DND-41 (cell line): ENCODE measurements at regions not wholly inside any gene's neighbourhood (a gene's known extent, or its start where the extent isn't known, plus 50 kb on each side); places are given as distances from the start of the nearest gene placed in this dataset.

ENCODE experiments used
- ATAC-seq: fragments of 200-7000 bp; cut with Tn5 transposase; 3 replicates; pipeline ENCODE4 v1.9.1; 2021; ENCODE audit warnings: low read depth; ENCODE audit not compliant: insufficient read depth
- DNase-seq: peaks from one replicate; pipeline ENCODE4 v3.0.0-alpha.2; 2020
- H2AFZ ChIP-seq: 2 replicates; pipeline ENCODE4 v1.6.0; 2012; ENCODE audit warnings: low read depth, low read length
- H3K27ac ChIP-seq: 2 replicates; pipeline ENCODE4 v1.5.1; 2012; ENCODE audit warnings: low read length, inconsistent platforms
- H3K27me3 ChIP-seq: fragments of 200-600 bp; sonication (generic); 2 replicates; pipeline ENCODE4 v1.6.0; 2012; ENCODE audit warnings: low read length, mild to moderate bottlenecking, inconsistent platforms; ENCODE audit not compliant: insufficient read depth, poor library complexity
- H3K36me3 ChIP-seq: 2 replicates; pipeline ENCODE4 v1.5.1; 2012; ENCODE audit warnings: low read length, inconsistent platforms; ENCODE audit not compliant: insufficient read depth
- H3K4me1 ChIP-seq: 2 replicates; pipeline ENCODE4 v1.5.1; 2012; ENCODE audit warnings: mild to moderate bottlenecking, low read length; ENCODE audit not compliant: insufficient read depth
- H3K4me2 ChIP-seq: 2 replicates; pipeline ENCODE4 v1.6.0; 2012; ENCODE audit warnings: mild to moderate bottlenecking, moderate library complexity, low read length, inconsistent platforms; ENCODE audit not compliant: insufficient read depth
- H3K4me3 ChIP-seq, 2 experiments: fragments of 200-600 bp in 1 of 2; shearing (Covaris generic) in 1 of 2; 2 replicates each; pipeline ENCODE4 v1.5.1; 2012 to 2016; ENCODE audit warnings: inconsistent platforms in 2 of 2, low read length in 2 of 2, mild to moderate bottlenecking in 2 of 2, low read depth in 1 of 2, moderate library complexity in 1 of 2
- H3K79me2 ChIP-seq: 2 replicates; pipeline ENCODE4 v1.6.0; 2012; ENCODE audit warnings: low read length, inconsistent platforms; ENCODE audit not compliant: insufficient read depth
- H3K9ac ChIP-seq: 2 replicates; pipeline ENCODE4 v1.6.0; 2012; ENCODE audit warnings: low read depth, mild to moderate bottlenecking, inconsistent platforms, low read length, moderate library complexity
- H3K9me3 ChIP-seq: 2 replicates; pipeline ENCODE4 v1.5.1; 2012; ENCODE audit warnings: low read length, moderate library complexity, mild to moderate bottlenecking, inconsistent platforms; ENCODE audit not compliant: insufficient read depth, severe bottlenecking
- H4K20me1 ChIP-seq: 2 replicates; pipeline ENCODE4 v1.6.0; 2012; ENCODE audit warnings: low read length; ENCODE audit not compliant: insufficient read depth
- EZH2 ChIP-seq: IDR thresholded peaks from 3 replicates; pipeline ENCODE4 v1.6.1; 2012; ENCODE audit warnings: borderline replicate concordance, low read depth, mild to moderate bottlenecking, moderate library complexity, low read length, inconsistent platforms; ENCODE audit not compliant: severe bottlenecking
- TF ChIP-seq, protein P1 (sequence below): IDR thresholded peaks from 2 replicates; pipeline ENCODE4 v1.5.1; 2012; ENCODE audit warnings: borderline replicate concordance, low read length, moderate library complexity, mild to moderate bottlenecking; ENCODE audit not compliant: poor library complexity, severe bottlenecking; ENCODE audit errors: extremely low read depth

DNA sequence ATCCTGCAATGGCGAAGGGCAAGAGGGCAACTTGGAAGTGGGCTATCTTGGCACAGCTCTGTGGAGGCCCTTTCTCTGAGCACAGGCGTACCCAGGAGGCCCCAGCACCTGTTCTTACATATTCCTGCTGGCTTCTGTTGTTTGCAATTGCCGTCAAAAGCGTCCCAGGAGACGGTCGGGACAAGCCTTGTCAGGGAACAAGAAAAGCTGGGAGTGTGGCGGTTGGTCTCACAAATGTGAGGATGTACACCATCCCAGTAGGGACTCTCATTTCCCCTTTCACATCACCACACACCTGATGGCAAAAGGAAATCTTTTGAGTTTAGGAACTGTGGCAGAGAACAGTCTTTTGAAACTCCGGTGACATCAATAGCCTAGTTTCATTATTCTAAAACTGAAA is 94.7 kb upstream of the EFEMP1 start:
- no peak overlapping the region for H2AFZ ChIP-seq

DNA sequence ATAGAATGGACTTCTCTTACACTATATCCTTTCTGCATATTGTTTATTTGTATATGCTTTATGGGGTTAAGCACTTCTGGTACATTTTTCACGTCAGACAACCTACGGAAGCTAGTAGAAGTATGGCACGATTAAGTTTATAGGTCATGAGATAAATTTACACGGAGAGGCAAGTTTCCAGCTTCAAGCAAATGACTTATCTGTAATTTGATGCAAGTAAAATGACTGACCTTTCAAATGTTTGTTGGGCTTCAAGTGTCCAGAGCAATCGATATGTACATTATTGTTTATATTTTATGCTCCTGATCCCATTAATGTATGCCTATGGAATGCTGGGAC is 97.5 kb upstream of the EFEMP1 start:
- Histone ChIP-seq H3K27me3 (peaks cover 7% of the 10 kb centered on the region), H3K9ac (no peak overlapping the region), H3K79me2 (no peaks in the 10 kb centered on the region), H3K9me3 (no peaks in the 10 kb centered on the region), H3K36me3 (no peaks in the 10 kb centered on the region), H3K27ac (no peak overlapping the region), H3K4me1 (no peaks in the 10 kb centered on the region), H3K4me2 (no peak overlapping the region), H3K4me3 (no peak overlapping the region), H2AFZ (no peak overlapping the region), H4K20me1 (no peaks in the 10 kb centered on the region)
- TF ChIP-seq EZH2: no peak
- TF ChIP-seq, protein P1, sequence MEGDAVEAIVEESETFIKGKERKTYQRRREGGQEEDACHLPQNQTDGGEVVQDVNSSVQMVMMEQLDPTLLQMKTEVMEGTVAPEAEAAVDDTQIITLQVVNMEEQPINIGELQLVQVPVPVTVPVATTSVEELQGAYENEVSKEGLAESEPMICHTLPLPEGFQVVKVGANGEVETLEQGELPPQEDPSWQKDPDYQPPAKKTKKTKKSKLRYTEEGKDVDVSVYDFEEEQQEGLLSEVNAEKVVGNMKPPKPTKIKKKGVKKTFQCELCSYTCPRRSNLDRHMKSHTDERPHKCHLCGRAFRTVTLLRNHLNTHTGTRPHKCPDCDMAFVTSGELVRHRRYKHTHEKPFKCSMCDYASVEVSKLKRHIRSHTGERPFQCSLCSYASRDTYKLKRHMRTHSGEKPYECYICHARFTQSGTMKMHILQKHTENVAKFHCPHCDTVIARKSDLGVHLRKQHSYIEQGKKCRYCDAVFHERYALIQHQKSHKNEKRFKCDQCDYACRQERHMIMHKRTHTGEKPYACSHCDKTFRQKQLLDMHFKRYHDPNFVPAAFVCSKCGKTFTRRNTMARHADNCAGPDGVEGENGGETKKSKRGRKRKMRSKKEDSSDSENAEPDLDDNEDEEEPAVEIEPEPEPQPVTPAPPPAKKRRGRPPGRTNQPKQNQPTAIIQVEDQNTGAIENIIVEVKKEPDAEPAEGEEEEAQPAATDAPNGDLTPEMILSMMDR: no peak
- DNase-seq (no peak), ATAC-seq (no peak)

More for the DNA sequence above, 94.7 kb upstream of the EFEMP1 start:
- Histone ChIP-seq H3K79me2 (no peaks in the 10 kb centered on the region), H3K27me3 (peaks cover 13% of the 10 kb centered on the region), H3K9me3 (no peaks in the 10 kb centered on the region), H3K27ac (no peak overlapping the region), H3K4me1 (no peaks in the 10 kb centered on the region), H3K9ac (no peak overlapping the region), H3K4me2 (no peak overlapping the region), H4K20me1 (no peaks in the 10 kb centered on the region), H3K4me3 (no peak overlapping the region), H3K36me3 (no peaks in the 10 kb centered on the region)
- no peak for TF ChIP-seq EZH2
- TF ChIP-seq, protein P1: no peak
- ATAC-seq (no peak), DNase-seq (no peak)

DNA sequence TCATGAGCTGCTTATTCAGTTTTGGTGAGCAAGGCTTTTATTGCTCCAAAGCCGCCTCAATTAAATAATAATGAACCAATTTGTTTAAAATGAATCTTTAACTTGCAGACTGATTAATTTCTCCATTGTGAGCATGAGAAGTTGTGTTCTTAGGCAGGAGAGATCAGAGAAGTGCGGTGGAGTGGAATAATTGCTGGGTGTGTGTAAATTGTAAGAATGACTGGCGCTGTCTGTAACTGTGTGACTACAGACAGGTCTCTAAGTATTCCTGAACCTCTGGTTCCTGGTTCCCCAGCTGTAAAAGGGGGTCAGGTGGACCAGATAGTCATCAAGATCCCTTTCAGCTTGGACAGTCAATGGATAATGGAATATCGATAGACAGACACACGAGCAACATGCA is 98.0 kb upstream of the EFEMP1 start:
- Histone ChIP-seq H3K4me1 (no peaks in the 10 kb centered on the region), H3K4me2 (no peak overlapping the region), H2AFZ (no peak overlapping the region), H3K9me3 (no peaks in the 10 kb centered on the region), H3K27me3 (peaks cover 7% of the 10 kb centered on the region), H3K36me3 (no peaks in the 10 kb centered on the region), H3K27ac (no peak overlapping the region), H3K79me2 (no peaks in the 10 kb centered on the region), H3K9ac (no peak overlapping the region), H4K20me1 (no peaks in the 10 kb centered on the region), H3K4me3 (no peak overlapping the region)
- no peak for DNase-seq
- no peak for ATAC-seq
- TF ChIP-seq, protein P1: no peak
- TF ChIP-seq EZH2: no peak
